Smooth muscle cell (in vitro differentiated cells): ENCODE measurements at regions not wholly inside any gene's neighbourhood (a gene's known extent, or its start where the extent isn't known, plus 50 kb on each side); places are given as distances from the start of the nearest gene placed in this dataset.

ENCODE experiments used
- DNase-seq: peaks from one replicate; lab custom pipeline; 2025; ENCODE audit not compliant: unreplicated experiment; lab: John Stamatoyannopoulos, UW
- H2AFZ ChIP-seq: fragments of 200-600 bp; sonication (generic); 2 replicates; pipeline ENCODE4 v1.6.0; 2016; ENCODE audit warnings: antibody characterized with exemption, low read depth, mild to moderate bottlenecking
- H3F3A ChIP-seq: fragments of 200-600 bp; sonication (generic); 2 replicates; pipeline ENCODE4 v1.6.0; 2017; ENCODE audit warnings: antibody characterized with exemption, low read depth
- H3K27ac ChIP-seq: fragments of 200-600 bp; sonication (generic); 2 replicates; pipeline ENCODE4 v1.5.1; 2016; ENCODE audit warnings: low read depth, mild to moderate bottlenecking
- H3K27me3 ChIP-seq: fragments of 200-600 bp; sonication (generic); 2 replicates; pipeline ENCODE4 v1.6.1; 2016; ENCODE audit warnings: low read depth, mild to moderate bottlenecking
- H3K36me3 ChIP-seq: fragments of 200-600 bp; sonication (generic); 2 replicates; pipeline ENCODE4 v1.5.1; 2016; ENCODE audit warnings: low read depth
- H3K4me1 ChIP-seq: fragments of 200-600 bp; sonication (generic); 2 replicates; pipeline ENCODE4 v1.5.1; 2016; ENCODE audit warnings: low read depth
- H3K4me2 ChIP-seq: fragments of 200-600 bp; sonication (generic); 2 replicates; pipeline ENCODE4 v1.6.0; 2016; ENCODE audit warnings: mild to moderate bottlenecking
- H3K4me3 ChIP-seq: fragments of 200-600 bp; sonication (generic); 2 replicates; pipeline ENCODE4 v1.5.1; 2016; ENCODE audit warnings: mild to moderate bottlenecking
- H3K79me2 ChIP-seq: fragments of 200-600 bp; sonication (generic); 2 replicates; pipeline ENCODE4 v1.6.0; 2016; ENCODE audit warnings: low read depth, mild to moderate bottlenecking
- H3K9ac ChIP-seq: fragments of 200-600 bp; sonication (generic); 2 replicates; pipeline ENCODE4 v1.6.0; 2016; ENCODE audit warnings: low read depth
- H3K9me3 ChIP-seq: fragments of 200-600 bp; sonication (generic); replicated peaks from 2 replicates; pipeline ENCODE4 v1.5.1; 2016; ENCODE audit warnings: low read depth
- H4K20me1 ChIP-seq: fragments of 200-600 bp; sonication (generic); 2 replicates; pipeline ENCODE4 v1.6.0; 2016; ENCODE audit warnings: low read depth
- CTCF ChIP-seq: fragments of 200-600 bp; sonication (generic); IDR thresholded peaks from 2 replicates; pipeline ENCODE4 v1.5.1; 2017; ENCODE audit warnings: borderline replicate concordance, mild to moderate bottlenecking, antibody characterized with exemption; ENCODE audit not compliant: insufficient read depth, poor library complexity, severe bottlenecking
- WGBS: methylation state at CpG from one replicate; pipeline ENCODE4 v1.1.7; 2016; ENCODE audit warnings: low lambda C conversion rate; 5-methylcytosine and 5-hydroxymethylcytosine counted together

- Histone ChIP-seq H3F3A (no peaks in the 10 kb centered on the region), H3K4me1 (no peaks in the 10 kb centered on the region), H3K27me3 (no peaks in the 10 kb centered on the region), H3K4me2 (no peak overlapping the region), H3K27ac (no peak overlapping the region), H2AFZ (no peak overlapping the region), H3K36me3 (no peaks in the 10 kb centered on the region), H3K9ac (no peak overlapping the region), H3K9me3 (no peaks in the 10 kb centered on the region), H4K20me1 (no peaks in the 10 kb centered on the region), H3K79me2 (no peaks in the 10 kb centered on the region), H3K4me3 (no peak overlapping the region)
- TF ChIP-seq CTCF: no peak
- 70% methylated on average over 2 of the region's 2 CpGs for WGBS
- DNase-seq: no peak
Measured at GRCh38 chr7:9691286-9691685, 1257.9 kb downstream of the NXPH1 start.

- peaks cover 8% of the 10 kb centered on the region for H3F3A ChIP-seq
- no peaks in the 10 kb centered on the region for H3K27me3 ChIP-seq
- no peaks in the 10 kb centered on the region for H4K20me1 ChIP-seq
- no peaks in the 10 kb centered on the region for H3K36me3 ChIP-seq
- H3K27ac ChIP-seq: no peak overlapping the region
- H3K4me3 ChIP-seq: no peak overlapping the region
- no peak overlapping the region for H3K4me2 ChIP-seq
- no peaks in the 10 kb centered on the region for H3K4me1 ChIP-seq
- H3K9me3 ChIP-seq: no peaks in the 10 kb centered on the region
- no peak overlapping the region for H3K9ac ChIP-seq
- H2AFZ ChIP-seq: no peak overlapping the region
- no peak for DNase-seq
- no peak for TF ChIP-seq CTCF
- H3K79me2 ChIP-seq: no peaks in the 10 kb centered on the region
Measured at GRCh38 chr7:9698375-9698774, 1265.0 kb downstream of the NXPH1 start.

GRCh38 chr7:9709216-9709615, 1264.5 kb upstream of the PHF14 start:
- no peak overlapping the region for H3K27ac ChIP-seq
- WGBS: 78% methylated on average over 1 of the region's 1 CpG
- no peak for TF ChIP-seq CTCF

GRCh38 chr7:9711259-9711918, 1262.3 kb upstream of the PHF14 start:
- no peak overlapping the region for H3K9ac ChIP-seq
- H4K20me1 ChIP-seq: no peaks in the 10 kb centered on the region
- DNase-seq: no peak
- TF ChIP-seq CTCF: no peak
- H3K36me3 ChIP-seq: no peaks in the 10 kb centered on the region
- H3K9me3 ChIP-seq: no peaks in the 10 kb centered on the region
- H3K79me2 ChIP-seq: no peaks in the 10 kb centered on the region
- H3K27me3 ChIP-seq: no peaks in the 10 kb centered on the region
- WGBS: 52% methylated on average over 3 of the region's 3 CpGs
- H3K4me3 ChIP-seq: no peak overlapping the region
- H3F3A ChIP-seq: no peaks in the 10 kb centered on the region
- H2AFZ ChIP-seq: peak overlapping the region; percentile 75
- no peaks in the 10 kb centered on the region for H3K4me1 ChIP-seq
- peak overlapping the region; percentile 41 for H3K27ac ChIP-seq
- no peak overlapping the region for H3K4me2 ChIP-seq

More at GRCh38 chr7:9709216-9709615, 1264.5 kb upstream of the PHF14 start:
- no peak overlapping the region for H3K4me3 ChIP-seq
- no peak for DNase-seq
- no peak overlapping the region for H3K9ac ChIP-seq
- no peaks in the 10 kb centered on the region for H4K20me1 ChIP-seq
- H3K79me2 ChIP-seq: no peaks in the 10 kb centered on the region
- no peaks in the 10 kb centered on the region for H3F3A ChIP-seq
- no peaks in the 10 kb centered on the region for H3K27me3 ChIP-seq
- no peak overlapping the region for H3K4me2 ChIP-seq
- H2AFZ ChIP-seq: no peak overlapping the region
- no peaks in the 10 kb centered on the region for H3K36me3 ChIP-seq
- no peaks in the 10 kb centered on the region for H3K9me3 ChIP-seq
- H3K4me1 ChIP-seq: no peaks in the 10 kb centered on the region
